ENCODE measurements at regions not wholly inside any gene's neighbourhood (a gene's known extent, or its start where the extent isn't known, plus 50 kb on each side); places are given as distances from the start of the nearest gene placed in this dataset.

DNA sequence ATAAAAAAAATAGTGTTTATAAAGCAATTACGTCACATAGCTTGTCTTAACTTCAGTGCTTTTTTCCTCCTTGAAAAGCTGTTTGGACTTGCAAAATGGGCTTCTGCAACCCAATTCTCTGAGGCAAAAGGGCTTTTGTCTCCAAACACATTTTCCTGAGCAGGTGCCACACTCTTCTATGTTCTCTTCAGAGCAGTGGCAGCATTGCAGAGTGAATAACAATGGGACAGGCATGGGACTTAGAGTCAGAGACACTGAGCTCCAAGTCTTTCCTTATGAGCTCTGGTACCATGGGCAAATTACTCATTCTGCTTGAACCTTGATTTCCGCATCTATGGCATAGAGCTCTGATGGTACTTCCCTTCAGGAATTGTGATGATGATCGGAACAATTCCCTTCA, 149.0 kb downstream of the ARL6IP6 start:
- TF ChIP-seq, protein P1, sequence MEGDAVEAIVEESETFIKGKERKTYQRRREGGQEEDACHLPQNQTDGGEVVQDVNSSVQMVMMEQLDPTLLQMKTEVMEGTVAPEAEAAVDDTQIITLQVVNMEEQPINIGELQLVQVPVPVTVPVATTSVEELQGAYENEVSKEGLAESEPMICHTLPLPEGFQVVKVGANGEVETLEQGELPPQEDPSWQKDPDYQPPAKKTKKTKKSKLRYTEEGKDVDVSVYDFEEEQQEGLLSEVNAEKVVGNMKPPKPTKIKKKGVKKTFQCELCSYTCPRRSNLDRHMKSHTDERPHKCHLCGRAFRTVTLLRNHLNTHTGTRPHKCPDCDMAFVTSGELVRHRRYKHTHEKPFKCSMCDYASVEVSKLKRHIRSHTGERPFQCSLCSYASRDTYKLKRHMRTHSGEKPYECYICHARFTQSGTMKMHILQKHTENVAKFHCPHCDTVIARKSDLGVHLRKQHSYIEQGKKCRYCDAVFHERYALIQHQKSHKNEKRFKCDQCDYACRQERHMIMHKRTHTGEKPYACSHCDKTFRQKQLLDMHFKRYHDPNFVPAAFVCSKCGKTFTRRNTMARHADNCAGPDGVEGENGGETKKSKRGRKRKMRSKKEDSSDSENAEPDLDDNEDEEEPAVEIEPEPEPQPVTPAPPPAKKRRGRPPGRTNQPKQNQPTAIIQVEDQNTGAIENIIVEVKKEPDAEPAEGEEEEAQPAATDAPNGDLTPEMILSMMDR (IDR thresholded peaks at IDR 0.05): no peak
- no peak for TF ChIP-seq POLR2A (IDR thresholded peaks at IDR 0.05)
